Endothelial cell of umbilical vein (primary cell): ENCODE measurements at regions not wholly inside any gene's neighbourhood (a gene's known extent, or its start where the extent isn't known, plus 50 kb on each side); places are given as distances from the start of the nearest gene placed in this dataset.

Experiments
- BruUV-seq: library from RNA; stranded (reverse); fragments of 400-500 nt; replicated peaks from 2 replicates; lab custom pipeline; 2021; lab: Mats Ljungman, UMichigan
- CTCF ChIA-PET: fragments of 300-600, 350-600 bp; sonication (Branson Sonifier 250); formaldehyde crosslinking; loops from one replicate; lab custom pipeline; 2021; ENCODE audit warnings: antibody characterized with exemption, inconsistent platforms; lab: Charles Lee
- POLR2A ChIA-PET: fragments of 300-600, 350-600 bp; sonication (Branson Sonifier 250); formaldehyde crosslinking; loops from one replicate; lab custom pipeline; 2021; ENCODE audit warnings: antibody characterized with exemption, inconsistent platforms; lab: Charles Lee
- DNase-seq: peaks from one replicate; pipeline ENCODE4 v3.0.0-alpha.2; 2011; ENCODE audit warnings: low read depth, low spot score
- FAIRE-seq: peaks from 2 replicates; lab custom pipeline; 2011; peaks lifted over from hg19 to GRCh38; lab: Jason Lieb, UNC
- H2AFZ ChIP-seq: 2 replicates; pipeline ENCODE4 v1.6.0; 2012; ENCODE audit warnings: low read depth, low read length, control low read depth, inconsistent platforms
- H3K27ac ChIP-seq: 2 replicates; pipeline ENCODE4 v1.5.1; 2011; ENCODE audit warnings: low read depth, mild to moderate bottlenecking, control low read depth, low read length, moderate library complexity; ENCODE audit not compliant: insufficient read depth
- H3K27me3 ChIP-seq, 2 experiments: 2 replicates each; pipeline versions ENCODE4 v1.6.0 to v1.6.1; 2011; ENCODE audit warnings: low read length in 2 of 2, mixed read lengths in 1 of 2; ENCODE audit not compliant: control insufficient read depth in 2 of 2, insufficient read depth in 2 of 2
- H3K36me3 ChIP-seq, 2 experiments: 2 replicates in 1 of 2; 3 replicates in 1 of 2; pipeline ENCODE4 v1.5.1; 2011; ENCODE audit warnings: low read length in 2 of 2, mild to moderate bottlenecking in 1 of 2, moderate library complexity in 1 of 2; ENCODE audit not compliant: control insufficient read depth in 2 of 2, insufficient read depth in 2 of 2; ENCODE audit errors: extremely low read depth in 1 of 2
- H3K4me1 ChIP-seq: 3 replicates; pipeline ENCODE4 v1.5.1; 2011; ENCODE audit warnings: mild to moderate bottlenecking, low read length; ENCODE audit not compliant: control insufficient read depth, insufficient read depth; ENCODE audit errors: extremely low read depth
- H3K4me2 ChIP-seq: 2 replicates; pipeline ENCODE4 v1.6.1; 2011; ENCODE audit warnings: low read length, control low read depth, mixed read lengths; ENCODE audit not compliant: insufficient read depth
- H3K4me3 ChIP-seq, 3 experiments: fragments of 200-600 bp in 1 of 3; sonication (generic), shearing (Covaris generic) in 1 of 3; replicated peaks in 1 of 3; 2 replicates each; pipeline ENCODE4 v1.5.1; 2011 to 2016; ENCODE audit warnings: control low read depth in 3 of 3, low read length in 3 of 3, mild to moderate bottlenecking in 2 of 3, inconsistent platforms in 1 of 3, low read depth in 1 of 3, moderate library complexity in 1 of 3; ENCODE audit not compliant: insufficient read depth in 1 of 3
- H3K79me2 ChIP-seq: 2 replicates; pipeline ENCODE4 v1.6.0; 2012; ENCODE audit warnings: low read length, inconsistent platforms; ENCODE audit not compliant: control insufficient read depth, insufficient read depth
- H3K9ac ChIP-seq: replicated peaks from 2 replicates; pipeline ENCODE3; 2011; ENCODE audit warnings: low read length, control low read depth; ENCODE audit not compliant: insufficient read depth; ENCODE audit errors: extremely low read depth
- H3K9me1 ChIP-seq: replicated peaks from 3 replicates; pipeline ENCODE4 v1.6.0; 2011; ENCODE audit warnings: mild to moderate bottlenecking, low read length; ENCODE audit not compliant: control insufficient read depth, insufficient read depth; ENCODE audit errors: extremely low read depth
- H3K9me3 ChIP-seq: replicated peaks from 2 replicates; pipeline ENCODE4 v1.5.1; 2012; ENCODE audit warnings: low read length, inconsistent platforms; ENCODE audit not compliant: control insufficient read depth, insufficient read depth
- H4K20me1 ChIP-seq: replicated peaks from 2 replicates; pipeline ENCODE3; 2011; ENCODE audit warnings: mild to moderate bottlenecking, low read length; ENCODE audit not compliant: control insufficient read depth, insufficient read depth; ENCODE audit errors: extremely low read depth
- CTCF ChIP-seq, 2 donors: IDR thresholded peaks; 1 replicate in 1 of 2; 2 replicates in 1 of 2; pipeline ENCODE4 v1.5.1; 2011; ENCODE audit warnings: low read length in 2 of 2, mild to moderate bottlenecking in 2 of 2, moderate library complexity in 2 of 2, control low read depth in 1 of 2, inconsistent platforms in 1 of 2, low read depth in 1 of 2; ENCODE audit not compliant: insufficient read depth in 1 of 2; ENCODE audit errors: extremely low read depth in 1 of 2
- EZH2 ChIP-seq: IDR thresholded peaks from 2 replicates; pipeline ENCODE4 v1.6.1; 2012; ENCODE audit warnings: borderline replicate concordance, low read depth, mild to moderate bottlenecking, moderate library complexity, low read length, inconsistent platforms; ENCODE audit not compliant: severe bottlenecking
- FOS ChIP-seq: IDR thresholded peaks from 2 replicates; pipeline ENCODE4 v1.6.1; 2011; ENCODE audit warnings: mild to moderate bottlenecking, low read length, moderate library complexity, borderline replicate concordance; ENCODE audit not compliant: insufficient read depth
- GATA2 ChIP-seq: IDR thresholded peaks from 2 replicates; pipeline ENCODE4 v1.7.0; 2011; ENCODE audit warnings: low read depth, mild to moderate bottlenecking, moderate library complexity, mixed read lengths, low read length; ENCODE audit not compliant: insufficient read length, insufficient read depth
- JUN ChIP-seq: IDR thresholded peaks from 2 replicates; pipeline ENCODE4 v1.6.1; 2011; ENCODE audit warnings: borderline replicate concordance, low read depth; ENCODE audit not compliant: insufficient read length, insufficient read depth
- MAX ChIP-seq: IDR thresholded peaks from 2 replicates; pipeline ENCODE4 v1.6.1; 2011; ENCODE audit not compliant: insufficient read depth, insufficient read length
- MYC ChIP-seq: IDR thresholded peaks from one replicate; pipeline ENCODE4 v1.6.1; 2011; ENCODE audit warnings: mild to moderate bottlenecking, low read depth, low read length
- POLR2A ChIP-seq: IDR thresholded peaks from 2 replicates; pipeline ENCODE4 v1.6.1; 2012; ENCODE audit warnings: low read depth, mild to moderate bottlenecking, control low read depth, low read length
- POLR2AphosphoS5 ChIP-seq: IDR thresholded peaks from 2 replicates; pipeline ENCODE4 v1.6.1; 2012; ENCODE audit warnings: low read depth, mild to moderate bottlenecking, control low read depth, low read length, moderate library complexity; ENCODE audit not compliant: insufficient read depth
- dilution Hi-C: fragments of 300-500 bp; cut with MboI; formaldehyde crosslinking; loops from one replicate; pipeline ENCODE4 v1.15.0; 2019; ENCODE audit warnings: low sequenced_read_pairs; ENCODE audit not compliant: extremely low pct_ligation_motif_present
- intact Hi-C: fragments of 100-400 bp; cut with micrococcal nuclease; formaldehyde crosslinking; loops from one replicate; pipeline ENCODE4 v1.10.0; 2022

DNA sequence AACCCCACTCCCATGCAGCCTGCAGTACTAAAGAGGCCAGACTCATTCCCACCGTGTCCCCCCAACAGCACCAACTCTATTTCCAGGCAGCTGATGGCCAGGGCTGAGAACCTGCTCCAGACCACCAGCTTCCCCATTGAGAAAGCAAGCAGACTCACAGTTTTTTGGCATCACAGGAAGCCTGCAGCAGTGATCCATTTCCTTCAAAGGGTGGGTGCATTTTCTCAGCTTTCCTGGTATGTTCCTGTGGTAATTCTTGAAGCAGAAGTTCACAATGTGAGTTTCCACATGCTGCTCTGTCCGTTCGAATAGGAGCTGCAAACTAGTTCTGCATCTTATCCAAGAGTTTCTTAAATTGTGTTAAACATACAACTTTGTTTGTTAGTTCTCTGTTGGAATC is 1249.6 kb upstream of the FAM98A start:
- H3K4me2 ChIP-seq, result no peak overlapping the region
- BruUV-seq, result no TSS peak
- H3K36me3 ChIP-seq, result no peaks in the 10 kb centered on the region
- TF ChIP-seq MAX (no peak), CTCF (IDR thresholded peaks at IDR 0.05; ENCODE audit: extremely low read depth in 1 of 2, insufficient read depth in 1 of 2, low read depth in 1 of 2, low read length in 2 of 2) (no peak), JUN (no peak), POLR2AphosphoS5 (no peak), FOS (no peak), EZH2 (no peak), GATA2 (no peak), POLR2A (no peak), MYC (no peak)
- DNase-seq (no peak), FAIRE-seq (no peak)
- peaks cover 3% of the 10 kb centered on the region for H3K9me3 ChIP-seq
- no peak overlapping the region for H3K27ac ChIP-seq
- H3K79me2 ChIP-seq, result no peaks in the 10 kb centered on the region
- no peaks in the 10 kb centered on the region for H3K9me1 ChIP-seq
- ChIA-PET CTCF (no interaction called here), POLR2A (no interaction called here)
- dilution Hi-C loops (no loop called here), intact Hi-C loops (no loop called here)
- H4K20me1 ChIP-seq, result no peaks in the 10 kb centered on the region
- no peak overlapping the region for H2AFZ ChIP-seq
- H3K4me3 ChIP-seq, result no peak overlapping the region
- no peak overlapping the region for H3K9ac ChIP-seq
- H3K27me3 ChIP-seq, result no peaks in the 10 kb centered on the region
- H3K4me1 ChIP-seq, result no peaks in the 10 kb centered on the region
